ENCODE measurements at regions not wholly inside any gene's neighbourhood (a gene's known extent, or its start where the extent isn't known, plus 50 kb on each side); places are given as distances from the start of the nearest gene placed in this dataset.

GRCh38 chr17:14959106-14959648 is 305.9 kb downstream of the PMP22 start:
- TF ChIP-seq POLR2A (IDR thresholded peaks at IDR 0.05) (no peak), CTCF (IDR thresholded peaks at IDR 0.05) (no peak)
